HL-60 (cell line): ENCODE measurements at regions not wholly inside any gene's neighbourhood (a gene's known extent, or its start where the extent isn't known, plus 50 kb on each side); places are given as distances from the start of the nearest gene placed in this dataset.

Experiments used
- DNase-seq, 2 experiments: peaks; one replicate each; pipeline ENCODE4 v3.0.0-alpha.2; 2010 to 2020; ENCODE audit warnings: low read depth in 1 of 2, low spot score in 1 of 2
- H3K27ac ChIP-seq: fragments of 250-450 bp; sonication (Bioruptor Pico); replicated peaks from 2 replicates; pipeline ENCODE4 v1.5.1; 2020; ENCODE audit warnings: mild to moderate bottlenecking, moderate library complexity
- H3K27me3 ChIP-seq: fragments of 250-450 bp; sonication (Bioruptor Pico); 2 replicates; pipeline ENCODE4 v1.5.1; 2021; ENCODE audit warnings: mild to moderate bottlenecking, moderate library complexity; ENCODE audit not compliant: insufficient read depth, poor library complexity, severe bottlenecking
- H3K4me3 ChIP-seq: replicated peaks from 2 replicates; pipeline ENCODE4 v1.5.1; 2011; ENCODE audit warnings: mild to moderate bottlenecking, control low read depth, low read length; ENCODE audit not compliant: insufficient read depth
- GABPA ChIP-seq: IDR thresholded peaks from 2 replicates; pipeline ENCODE4 v1.6.1; 2012; ENCODE audit warnings: low read depth
- POLR2AphosphoS5 ChIP-seq: IDR thresholded peaks from 2 replicates; pipeline ENCODE4 v1.6.1; 2012; ENCODE audit warnings: low read depth
- SPI1 ChIP-seq: IDR thresholded peaks from 2 replicates; pipeline ENCODE4 v1.6.1; 2012; ENCODE audit warnings: low read depth, mild to moderate bottlenecking, borderline replicate concordance
- TF ChIP-seq, protein P1 (sequence below): IDR thresholded peaks from one replicate; pipeline ENCODE4 v1.5.1; 2011; ENCODE audit warnings: low read length, control low read depth, inconsistent platforms; ENCODE audit not compliant: insufficient read depth
- TF ChIP-seq, protein P2 (sequence below): IDR thresholded peaks from 2 replicates; pipeline ENCODE4 v1.6.1; 2012; ENCODE audit warnings: low read depth; ENCODE audit not compliant: insufficient replicate concordance

DNA sequence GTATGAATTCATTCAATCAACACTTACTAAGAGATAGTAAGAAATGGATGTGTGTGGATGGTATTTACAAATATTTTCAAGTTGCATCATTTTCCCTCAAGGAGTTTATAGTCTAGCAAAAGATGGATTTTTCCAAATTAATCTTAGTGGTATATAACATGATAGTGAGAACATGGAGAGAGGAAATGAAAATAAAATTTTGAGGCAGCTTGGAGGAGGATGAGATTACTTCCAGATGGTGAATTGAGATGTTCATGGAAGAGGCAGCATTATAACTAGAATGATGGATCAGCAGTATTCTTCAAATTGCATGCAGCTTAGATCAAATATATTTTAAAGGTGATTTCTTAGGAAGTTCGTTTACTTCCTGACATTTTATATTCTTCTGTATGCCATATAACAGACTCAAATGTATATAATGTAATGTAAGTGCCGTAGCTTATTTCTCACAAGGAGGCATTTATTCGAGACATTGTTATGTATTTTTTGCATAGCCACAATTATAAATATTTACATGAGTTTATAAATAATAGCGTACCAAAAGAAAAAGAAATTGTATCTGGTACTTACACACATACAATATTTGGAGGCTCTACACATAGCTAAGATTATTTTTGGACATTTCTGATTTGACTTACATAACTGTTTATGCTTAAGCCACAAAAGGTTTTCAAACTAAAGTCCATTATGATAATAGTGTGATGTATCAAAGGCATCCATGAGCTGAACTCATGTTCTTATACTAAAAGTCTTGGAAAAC, 439.4 kb downstream of the SPRY1 start:
- Histone ChIP-seq H3K4me3 (no peak overlapping the region), H3K27me3 (no peaks in the 10 kb centered on the region), H3K27ac (no peak overlapping the region)
- TF ChIP-seq, protein P1, sequence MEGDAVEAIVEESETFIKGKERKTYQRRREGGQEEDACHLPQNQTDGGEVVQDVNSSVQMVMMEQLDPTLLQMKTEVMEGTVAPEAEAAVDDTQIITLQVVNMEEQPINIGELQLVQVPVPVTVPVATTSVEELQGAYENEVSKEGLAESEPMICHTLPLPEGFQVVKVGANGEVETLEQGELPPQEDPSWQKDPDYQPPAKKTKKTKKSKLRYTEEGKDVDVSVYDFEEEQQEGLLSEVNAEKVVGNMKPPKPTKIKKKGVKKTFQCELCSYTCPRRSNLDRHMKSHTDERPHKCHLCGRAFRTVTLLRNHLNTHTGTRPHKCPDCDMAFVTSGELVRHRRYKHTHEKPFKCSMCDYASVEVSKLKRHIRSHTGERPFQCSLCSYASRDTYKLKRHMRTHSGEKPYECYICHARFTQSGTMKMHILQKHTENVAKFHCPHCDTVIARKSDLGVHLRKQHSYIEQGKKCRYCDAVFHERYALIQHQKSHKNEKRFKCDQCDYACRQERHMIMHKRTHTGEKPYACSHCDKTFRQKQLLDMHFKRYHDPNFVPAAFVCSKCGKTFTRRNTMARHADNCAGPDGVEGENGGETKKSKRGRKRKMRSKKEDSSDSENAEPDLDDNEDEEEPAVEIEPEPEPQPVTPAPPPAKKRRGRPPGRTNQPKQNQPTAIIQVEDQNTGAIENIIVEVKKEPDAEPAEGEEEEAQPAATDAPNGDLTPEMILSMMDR, result no peak
- TF ChIP-seq SPI1, result no peak
- TF ChIP-seq GABPA, result no peak
- no peak for TF ChIP-seq POLR2AphosphoS5
- TF ChIP-seq, protein P2, sequence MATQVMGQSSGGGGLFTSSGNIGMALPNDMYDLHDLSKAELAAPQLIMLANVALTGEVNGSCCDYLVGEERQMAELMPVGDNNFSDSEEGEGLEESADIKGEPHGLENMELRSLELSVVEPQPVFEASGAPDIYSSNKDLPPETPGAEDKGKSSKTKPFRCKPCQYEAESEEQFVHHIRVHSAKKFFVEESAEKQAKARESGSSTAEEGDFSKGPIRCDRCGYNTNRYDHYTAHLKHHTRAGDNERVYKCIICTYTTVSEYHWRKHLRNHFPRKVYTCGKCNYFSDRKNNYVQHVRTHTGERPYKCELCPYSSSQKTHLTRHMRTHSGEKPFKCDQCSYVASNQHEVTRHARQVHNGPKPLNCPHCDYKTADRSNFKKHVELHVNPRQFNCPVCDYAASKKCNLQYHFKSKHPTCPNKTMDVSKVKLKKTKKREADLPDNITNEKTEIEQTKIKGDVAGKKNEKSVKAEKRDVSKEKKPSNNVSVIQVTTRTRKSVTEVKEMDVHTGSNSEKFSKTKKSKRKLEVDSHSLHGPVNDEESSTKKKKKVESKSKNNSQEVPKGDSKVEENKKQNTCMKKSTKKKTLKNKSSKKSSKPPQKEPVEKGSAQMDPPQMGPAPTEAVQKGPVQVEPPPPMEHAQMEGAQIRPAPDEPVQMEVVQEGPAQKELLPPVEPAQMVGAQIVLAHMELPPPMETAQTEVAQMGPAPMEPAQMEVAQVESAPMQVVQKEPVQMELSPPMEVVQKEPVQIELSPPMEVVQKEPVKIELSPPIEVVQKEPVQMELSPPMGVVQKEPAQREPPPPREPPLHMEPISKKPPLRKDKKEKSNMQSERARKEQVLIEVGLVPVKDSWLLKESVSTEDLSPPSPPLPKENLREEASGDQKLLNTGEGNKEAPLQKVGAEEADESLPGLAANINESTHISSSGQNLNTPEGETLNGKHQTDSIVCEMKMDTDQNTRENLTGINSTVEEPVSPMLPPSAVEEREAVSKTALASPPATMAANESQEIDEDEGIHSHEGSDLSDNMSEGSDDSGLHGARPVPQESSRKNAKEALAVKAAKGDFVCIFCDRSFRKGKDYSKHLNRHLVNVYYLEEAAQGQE, result no peak
- DNase-seq, result no peak

DNA sequence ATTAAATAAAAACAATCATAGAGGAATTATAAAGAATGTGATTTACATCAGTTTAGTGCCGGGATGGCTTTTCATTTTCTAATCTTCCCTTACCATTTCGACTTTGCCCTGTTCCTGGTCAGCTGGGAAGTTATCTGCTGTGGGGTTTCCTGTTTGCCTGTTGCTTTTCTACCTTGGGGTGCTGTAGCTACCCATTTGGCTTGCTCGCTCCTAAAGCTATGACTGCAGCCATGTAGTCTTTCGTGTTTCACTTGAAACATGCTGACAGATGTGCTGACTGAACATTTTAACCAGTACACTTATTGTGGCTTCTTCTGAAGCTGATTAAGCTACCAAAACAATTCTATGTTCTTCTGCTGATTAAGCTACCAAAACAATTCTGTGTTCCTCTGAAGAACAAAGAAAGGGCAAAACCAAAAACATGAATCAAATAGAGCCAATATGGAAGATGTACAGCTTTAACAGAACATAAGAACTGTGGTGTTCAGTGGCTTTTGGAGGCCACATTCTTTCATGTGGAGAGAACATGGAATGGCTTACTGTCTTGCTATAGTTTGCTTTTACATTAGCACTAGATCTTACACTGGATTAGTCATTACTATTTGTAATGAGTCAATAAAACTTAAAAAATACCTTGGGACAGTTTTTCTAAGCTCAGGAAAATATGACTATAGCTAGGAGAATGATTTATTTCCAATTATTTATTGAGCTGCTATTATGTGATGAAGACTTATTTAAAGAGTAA, 440.4 kb downstream of the SPRY1 start:
- Histone ChIP-seq H3K27ac (no peak overlapping the region), H3K27me3 (no peaks in the 10 kb centered on the region), H3K4me3 (no peak overlapping the region)
- DNase-seq, result no peak
- TF ChIP-seq GABPA (no peak), SPI1 (no peak)
- TF ChIP-seq, protein P1, result no peak

DNA sequence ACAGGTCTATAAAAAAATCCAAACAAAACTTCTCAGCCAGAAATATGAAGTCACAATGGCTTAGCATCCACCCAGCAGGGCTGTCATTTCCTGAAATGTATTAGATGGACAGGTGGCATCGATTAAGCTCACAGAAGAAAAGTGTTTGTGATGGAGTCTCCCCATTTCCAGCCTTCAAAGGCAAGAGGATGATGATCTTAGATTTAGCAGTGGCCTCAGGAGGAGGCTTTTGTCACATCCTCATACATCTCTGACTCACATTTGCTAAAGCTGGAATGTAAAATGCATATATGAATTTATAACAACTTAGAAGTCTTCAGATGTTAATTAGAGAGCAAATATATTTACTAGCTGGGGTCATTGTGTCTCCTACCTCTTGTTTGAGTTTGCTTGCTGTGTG, 441.9 kb downstream of the SPRY1 start:
- TF ChIP-seq POLR2AphosphoS5, result no peak
- TF ChIP-seq, protein P2, result no peak
- TF ChIP-seq GABPA, result no peak
- TF ChIP-seq, protein P1, result no peak
- Histone ChIP-seq H3K4me3 (no peak overlapping the region), H3K27me3 (no peaks in the 10 kb centered on the region), H3K27ac (no peak overlapping the region)
- DNase-seq, result no peak
